TTC549 (cell line): ENCODE measurements at regions not wholly inside any gene's neighbourhood (a gene's known extent, or its start where the extent isn't known, plus 50 kb on each side); places are given as distances from the start of the nearest gene placed in this dataset.
"Not testable (repeated sequence)": the region's sequence is repeated elsewhere in the genome, so short reads cannot be mapped to it uniquely, and the experiment has no call there.

Experiments
- FAIRE-seq: peaks from 2 replicates; lab custom pipeline; 2012; peaks lifted over from hg19 to GRCh38; lab: Jason Lieb, UNC

- no peak for FAIRE-seq
These were observed 881.4 kb upstream of the B3GALT2 start for GRCh38 chr1:194067772-194068171.

GRCh38 chr1:194062962-194063361 is 876.5 kb upstream of the B3GALT2 start:
- no peak for FAIRE-seq

- FAIRE-seq = no peak
These were observed 876.1 kb upstream of the B3GALT2 start for GRCh38 chr1:194062526-194062925.

- no peak for FAIRE-seq
These were observed 874.1 kb upstream of the B3GALT2 start for GRCh38 chr1:194060481-194060880.

- not testable (repeated sequence) for FAIRE-seq
These were observed 871.9 kb upstream of the B3GALT2 start for GRCh38 chr1:194058268-194058667.

DNA sequence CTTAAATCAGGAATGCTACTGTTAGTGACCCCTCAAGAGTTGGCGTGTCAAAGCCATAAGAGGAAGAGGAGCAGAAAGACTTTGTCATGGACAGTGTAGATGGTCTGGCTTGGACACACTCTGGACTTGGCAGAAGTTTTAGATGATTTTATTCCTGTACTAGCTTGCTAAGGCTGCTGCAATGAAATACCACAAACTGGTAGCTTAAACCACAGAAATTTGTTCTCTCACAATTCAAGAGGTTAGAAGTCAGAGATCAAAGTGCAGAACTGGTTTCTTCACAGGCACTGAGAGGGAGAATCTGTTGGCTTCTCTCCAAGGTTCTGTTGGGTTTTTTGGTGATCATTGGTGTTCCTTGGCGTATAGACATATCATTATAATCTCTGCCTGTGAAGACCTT is 869.8 kb upstream of the B3GALT2 start:
- FAIRE-seq = no peak

GRCh38 chr1:194055536-194055935 is 869.1 kb upstream of the B3GALT2 start:
- FAIRE-seq = no peak

- no peak for FAIRE-seq
These were observed 866.3 kb upstream of the B3GALT2 start for GRCh38 chr1:194052514-194053338.

GRCh38 chr1:194047921-194048320 is 861.5 kb upstream of the B3GALT2 start:
- no peak for FAIRE-seq

- FAIRE-seq = no peak
These were observed 860.8 kb upstream of the B3GALT2 start for GRCh38 chr1:194047206-194047605.

- no peak for FAIRE-seq
These were observed 859.0 kb upstream of the B3GALT2 start for GRCh38 chr1:194045416-194045815.

DNA sequence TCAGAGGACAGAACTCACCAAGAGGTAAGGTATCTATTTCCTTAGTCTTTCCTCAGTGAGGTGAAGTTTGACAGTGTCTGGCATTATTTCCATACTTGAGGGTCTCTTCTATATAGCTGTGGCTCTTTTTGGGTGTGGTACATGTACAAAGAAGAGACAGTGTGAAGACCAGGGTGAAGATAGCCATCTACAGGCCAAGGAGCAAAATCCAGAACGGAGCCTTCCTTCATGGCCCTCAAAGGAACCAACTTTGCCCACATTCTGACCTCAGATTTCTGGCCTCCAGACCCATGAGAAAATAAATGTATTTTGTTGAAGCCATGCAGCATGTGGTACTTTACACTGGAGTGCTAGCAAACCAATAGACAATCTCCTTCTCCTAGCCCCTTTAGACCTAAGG is 858.5 kb upstream of the B3GALT2 start:
- FAIRE-seq = no peak

DNA sequence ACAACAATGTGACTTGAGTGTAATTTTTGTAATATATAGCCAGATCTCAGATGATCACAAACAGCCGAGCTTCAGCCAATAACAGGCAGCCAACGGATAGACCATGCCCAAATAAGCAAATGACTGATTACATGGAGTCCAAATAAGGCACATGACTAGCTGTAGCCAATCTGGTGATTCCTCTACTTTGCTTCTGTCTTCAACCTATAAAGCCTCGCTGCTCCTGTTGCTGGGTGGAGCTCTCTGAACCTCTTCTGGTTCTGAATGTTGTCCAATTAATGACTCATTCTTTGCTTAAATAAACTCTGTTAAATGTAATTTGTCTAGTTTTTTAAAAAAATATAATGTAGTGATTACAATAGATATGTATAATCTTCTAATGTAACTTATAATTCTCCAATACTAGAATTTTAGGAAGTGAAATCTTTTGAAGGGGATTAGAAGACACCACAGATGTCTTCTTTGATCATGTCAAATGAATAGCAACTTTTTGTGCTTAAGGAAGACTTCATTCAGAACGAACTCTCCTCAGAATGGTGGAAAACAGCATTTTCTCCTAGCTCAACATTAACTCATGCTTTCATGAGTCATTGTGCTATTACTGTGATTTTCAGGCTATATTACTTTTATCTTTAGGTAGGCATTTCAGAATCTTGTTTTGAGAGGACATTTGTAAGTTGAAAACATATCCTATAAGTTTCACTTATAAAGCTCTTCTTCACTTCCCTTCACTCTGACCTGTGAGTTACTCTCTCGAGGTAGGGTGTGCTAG is 857.8 kb upstream of the B3GALT2 start:
- no peak for FAIRE-seq

- no peak for FAIRE-seq
These were observed 856.3 kb upstream of the B3GALT2 start for GRCh38 chr1:194042736-194043135.

- no peak for FAIRE-seq
These were observed 854.1 kb upstream of the B3GALT2 start for GRCh38 chr1:194040496-194040895.

DNA sequence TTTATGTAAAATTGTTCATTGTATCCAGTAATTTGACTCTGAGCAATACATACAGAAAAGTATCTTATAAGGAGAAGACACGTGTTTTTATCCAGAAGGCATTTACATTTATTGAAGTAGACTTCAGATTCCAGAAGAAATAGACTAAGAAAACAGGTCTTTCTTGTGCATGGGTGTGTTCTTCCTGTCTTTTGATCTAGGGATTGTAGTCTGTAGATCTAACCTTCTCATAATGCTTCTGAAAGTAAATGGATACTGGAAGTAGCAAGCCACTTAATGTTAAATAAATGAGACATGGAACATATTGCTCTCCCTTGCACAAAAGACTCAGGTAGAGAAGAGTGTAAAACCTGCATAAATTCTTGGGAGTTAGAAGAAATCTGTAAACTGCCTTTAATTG is 853.2 kb upstream of the B3GALT2 start:
- FAIRE-seq = no peak

DNA sequence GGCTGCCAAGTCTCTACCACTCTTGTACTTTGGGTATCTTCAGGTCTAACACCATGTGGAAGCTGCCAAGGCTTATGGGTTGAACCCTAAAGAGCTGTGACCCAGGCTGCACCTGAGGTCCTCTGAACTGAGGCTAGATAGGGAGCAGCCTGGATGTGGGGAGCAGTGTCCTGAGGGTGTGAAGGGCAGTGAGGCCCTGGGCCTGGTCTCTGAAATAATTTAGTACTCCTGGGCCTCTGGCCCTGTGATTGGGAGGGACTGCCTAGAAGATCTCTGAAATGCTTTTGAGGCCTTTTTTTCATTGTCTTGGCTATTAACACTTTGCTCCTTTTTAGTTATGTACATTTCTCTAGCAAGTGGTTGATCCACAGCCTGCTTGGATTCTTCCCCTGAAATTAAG is 847.2 kb upstream of the B3GALT2 start:
- FAIRE-seq = no peak

GRCh38 chr1:194028002-194028401 is 841.6 kb upstream of the B3GALT2 start:
- no peak for FAIRE-seq

DNA sequence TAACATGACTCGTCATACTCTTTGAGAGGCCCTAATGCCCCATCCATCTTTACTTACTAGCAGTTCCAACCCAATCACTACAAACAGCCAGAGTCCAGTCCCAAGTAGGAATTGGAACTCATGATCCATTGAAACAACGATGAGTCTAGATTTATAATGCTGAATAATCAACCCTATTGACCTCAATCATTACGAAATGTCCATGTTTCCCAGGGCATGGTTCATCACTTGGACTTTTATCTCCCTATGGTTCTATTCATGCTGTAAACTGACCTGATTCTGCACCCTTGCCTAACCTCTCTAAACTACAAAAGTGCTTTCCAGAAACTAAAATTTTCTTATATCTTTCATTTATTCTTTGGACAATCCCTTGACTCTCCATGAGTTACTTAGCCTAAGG is 840.0 kb upstream of the B3GALT2 start:
- no peak for FAIRE-seq

DNA sequence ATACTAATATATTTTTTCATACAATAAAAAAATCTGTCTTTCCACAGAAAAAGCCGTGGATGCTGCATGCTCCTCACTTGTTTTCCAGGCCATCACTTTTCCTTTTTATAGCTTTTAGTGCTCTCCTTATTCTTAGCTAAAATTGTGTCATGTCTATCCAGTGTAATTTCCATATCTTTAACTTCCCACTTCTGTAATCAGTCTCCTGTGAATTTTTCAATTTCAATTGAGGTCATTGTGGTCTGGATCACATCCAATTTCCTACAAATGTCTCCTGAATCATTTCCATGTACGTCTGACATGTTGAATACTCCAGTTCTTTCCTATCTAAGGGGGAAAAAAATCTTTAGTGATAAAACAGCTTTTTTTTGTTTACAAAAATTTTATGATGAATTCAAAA is 838.2 kb upstream of the B3GALT2 start:
- no peak for FAIRE-seq

- FAIRE-seq = no peak
These were observed 827.6 kb upstream of the B3GALT2 start for GRCh38 chr1:194014014-194014413.

- no peak for FAIRE-seq
These were observed 827.1 kb upstream of the B3GALT2 start for GRCh38 chr1:194013561-194013960.

- FAIRE-seq = no peak
These were observed 817.7 kb upstream of the B3GALT2 start for GRCh38 chr1:194004146-194004545.
